NCI-H2196 (cell line): ENCODE measurements at regions not wholly inside any gene's neighbourhood (a gene's known extent, or its start where the extent isn't known, plus 50 kb on each side); places are given as distances from the start of the nearest gene placed in this dataset.

Experiments used
- DNase-seq: peaks from one replicate; lab custom pipeline; 2025; ENCODE audit not compliant: unreplicated experiment; lab: John Stamatoyannopoulos, UW

GRCh38 chr22:27260087-27260698, 541.4 kb downstream of the MN1 start:
- no peak for DNase-seq

- DNase-seq, result no peak
Observed at GRCh38 chr22:27262361-27262760, 539.2 kb downstream of the MN1 start.

GRCh38 chr22:27264184-27264583, 537.4 kb downstream of the MN1 start:
- DNase-seq, result no peak

- DNase-seq, result no peak
Observed at GRCh38 chr22:27267145-27267544, 534.4 kb downstream of the MN1 start.

GRCh38 chr22:27269751-27270543, 531.6 kb downstream of the MN1 start:
- DNase-seq, result no peak

- DNase-seq, result no peak
Observed at GRCh38 chr22:27270818-27271510, 530.6 kb downstream of the MN1 start.

- DNase-seq, result no peak
Observed at GRCh38 chr22:27273436-27273835, 528.1 kb downstream of the MN1 start.

- DNase-seq, result no peak
Observed at GRCh38 chr22:27273853-27274252, 527.7 kb downstream of the MN1 start.

GRCh38 chr22:27274770-27275449, 526.6 kb downstream of the MN1 start:
- no peak for DNase-seq

- no peak for DNase-seq
Observed at GRCh38 chr22:27278946-27279345, 522.6 kb downstream of the MN1 start.

- DNase-seq, result no peak
Observed at GRCh38 chr22:27283240-27283639, 518.3 kb downstream of the MN1 start.

- DNase-seq, result no peak
Observed at GRCh38 chr22:27283714-27284113, 517.8 kb downstream of the MN1 start.

- no peak for DNase-seq
Observed at GRCh38 chr22:27284324-27284723, 517.2 kb downstream of the MN1 start.

- no peak for DNase-seq
Observed at GRCh38 chr22:27286711-27287110, 514.8 kb downstream of the MN1 start.

- no peak for DNase-seq
Observed at GRCh38 chr22:27292542-27293299, 508.8 kb downstream of the MN1 start.

GRCh38 chr22:27293721-27294445, 507.7 kb downstream of the MN1 start:
- DNase-seq, result no peak

GRCh38 chr22:27295040-27295439, 506.5 kb downstream of the MN1 start:
- no peak for DNase-seq

GRCh38 chr22:27295605-27296004, 506.0 kb downstream of the MN1 start:
- no peak for DNase-seq

- DNase-seq, result no peak
Observed at GRCh38 chr22:27296091-27296675, 505.4 kb downstream of the MN1 start.

- DNase-seq, result no peak
Observed at GRCh38 chr22:27297125-27297524, 504.4 kb downstream of the MN1 start.
